Activated naive CD4-positive, alpha-beta T cell treated with anti-CD3 and anti-CD28 coated beads, Interleukin-2, amount 50 U/mL, for 24 hours (primary cell): ENCODE measurements at regions not wholly inside any gene's neighbourhood (a gene's known extent, or its start where the extent isn't known, plus 50 kb on each side); places are given as distances from the start of the nearest gene placed in this dataset.
"Not testable (repeated sequence)": the region's sequence is repeated elsewhere in the genome, so short reads cannot be mapped to it uniquely, and the experiment has no call there.

Experiments
- H3K27ac Mint-ChIP-seq: one replicate; pipeline ENCODE4 v1.8.0; 2021; ENCODE audit warnings: mild to moderate bottlenecking, mixed read lengths
- H3K27me3 Mint-ChIP-seq: one replicate; pipeline ENCODE4 v1.8.0; 2021; ENCODE audit warnings: mixed read lengths
- H3K36me3 Mint-ChIP-seq: one replicate; pipeline ENCODE4 v1.8.0; 2021; ENCODE audit warnings: mixed read lengths
- H3K4me1 Mint-ChIP-seq: one replicate; pipeline ENCODE4 v1.8.0; 2021; ENCODE audit warnings: mixed read lengths
- H3K4me3 Mint-ChIP-seq: one replicate; pipeline ENCODE4 v1.8.0; 2021; ENCODE audit warnings: mild to moderate bottlenecking, mixed read lengths
- H3K9me3 Mint-ChIP-seq: one replicate; pipeline ENCODE4 v1.8.0; 2021; ENCODE audit warnings: mixed read lengths

GRCh38 chr3:18185624-18186023, 239.5 kb downstream of the SATB1 start:
- no peaks in the 10 kb centered on the region for H3K36me3 Mint-ChIP-seq
- no peak overlapping the region for H3K4me3 Mint-ChIP-seq
- no peaks in the 10 kb centered on the region for H3K4me1 Mint-ChIP-seq
- peaks cover 4% of the 10 kb centered on the region for H3K9me3 Mint-ChIP-seq
- H3K27ac Mint-ChIP-seq, result no peak overlapping the region
- peaks cover 4% of the 10 kb centered on the region for H3K27me3 Mint-ChIP-seq

GRCh38 chr3:18182923-18183322, 242.2 kb downstream of the SATB1 start:
- H3K36me3 Mint-ChIP-seq, H3K9me3 Mint-ChIP-seq, H3K4me1 Mint-ChIP-seq, H3K4me3 Mint-ChIP-seq, H3K27ac Mint-ChIP-seq, H3K27me3 Mint-ChIP-seq: not testable (repeated sequence)

- Mint-ChIP-seq H3K9me3 (peaks cover 4% of the 10 kb centered on the region), H3K36me3 (no peaks in the 10 kb centered on the region), H3K27me3 (no peaks in the 10 kb centered on the region), H3K4me1 (no peaks in the 10 kb centered on the region), H3K27ac (no peak overlapping the region), H3K4me3 (no peak overlapping the region)
Measured at GRCh38 chr3:18179521-18179920, 245.6 kb downstream of the SATB1 start.

DNA sequence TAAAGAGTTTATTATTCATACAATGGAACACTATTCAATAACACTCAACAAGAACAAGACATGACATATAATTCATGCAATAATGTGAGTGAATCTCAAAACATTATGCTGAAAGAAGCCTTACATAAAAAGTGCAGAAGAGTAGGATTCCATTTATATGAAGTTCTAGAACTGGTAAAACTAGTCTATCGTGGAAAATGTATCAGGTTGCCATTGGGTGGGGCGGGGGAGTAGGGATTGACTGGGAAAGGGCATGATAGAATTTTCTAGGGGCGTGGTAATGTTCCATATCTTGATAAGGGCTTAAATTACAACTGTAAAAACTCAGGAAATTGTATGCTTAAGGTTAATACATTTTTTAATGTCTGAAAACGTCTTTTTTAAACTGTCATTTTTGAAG, 247.9 kb downstream of the SATB1 start:
- Mint-ChIP-seq H3K27ac (no peak overlapping the region), H3K9me3 (no peaks in the 10 kb centered on the region), H3K4me1 (no peaks in the 10 kb centered on the region), H3K27me3 (no peaks in the 10 kb centered on the region), H3K4me3 (no peak overlapping the region), H3K36me3 (no peaks in the 10 kb centered on the region)

- not testable (repeated sequence) for H3K4me1 Mint-ChIP-seq, H3K9me3 Mint-ChIP-seq, H3K4me3 Mint-ChIP-seq, H3K27me3 Mint-ChIP-seq, H3K36me3 Mint-ChIP-seq, H3K27ac Mint-ChIP-seq
Measured at GRCh38 chr3:18173891-18174290, 251.2 kb downstream of the SATB1 start.

- H3K27me3 Mint-ChIP-seq, result peaks cover 3% of the 10 kb centered on the region
- H3K27ac Mint-ChIP-seq, result no peak overlapping the region
- no peaks in the 10 kb centered on the region for H3K4me1 Mint-ChIP-seq
- H3K9me3 Mint-ChIP-seq, result no peaks in the 10 kb centered on the region
- no peaks in the 10 kb centered on the region for H3K36me3 Mint-ChIP-seq
- no peak overlapping the region for H3K4me3 Mint-ChIP-seq
Measured at GRCh38 chr3:18159681-18160080, 265.5 kb downstream of the SATB1 start.

DNA sequence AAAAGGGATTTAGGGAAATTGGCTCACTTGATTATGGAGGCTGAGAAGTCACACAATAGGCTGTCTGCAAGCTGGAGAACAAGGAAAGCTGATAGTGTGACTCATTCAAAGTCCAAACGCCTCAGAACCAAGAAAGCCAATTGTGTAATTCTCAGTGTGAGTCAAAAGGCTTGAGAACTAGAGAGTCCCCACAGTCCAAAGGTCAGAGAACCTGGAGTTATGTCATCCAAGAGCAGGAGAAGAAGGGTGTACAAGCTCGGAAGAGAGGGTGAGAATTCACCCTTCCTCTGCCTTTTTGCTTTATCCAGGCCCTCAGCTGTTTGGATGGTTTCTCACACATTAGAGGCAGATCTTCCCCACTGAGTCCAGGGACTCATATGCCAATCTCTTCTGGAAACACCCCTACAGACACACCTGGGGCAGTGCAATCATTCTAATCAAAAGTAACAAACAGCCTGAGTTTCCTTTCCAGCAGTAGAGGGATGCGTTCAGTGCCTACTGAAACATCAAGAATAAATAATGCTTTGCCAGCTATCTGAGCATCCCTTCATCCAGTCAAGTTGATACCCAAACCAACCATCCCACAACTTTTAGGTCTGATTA, 271.5 kb downstream of the SATB1 start:
- H3K9me3 Mint-ChIP-seq, result no peaks in the 10 kb centered on the region
- no peak overlapping the region for H3K4me3 Mint-ChIP-seq
- no peaks in the 10 kb centered on the region for H3K36me3 Mint-ChIP-seq
- H3K27me3 Mint-ChIP-seq, result peaks cover 4% of the 10 kb centered on the region
- H3K27ac Mint-ChIP-seq, result no peak overlapping the region
- H3K4me1 Mint-ChIP-seq, result no peaks in the 10 kb centered on the region

DNA sequence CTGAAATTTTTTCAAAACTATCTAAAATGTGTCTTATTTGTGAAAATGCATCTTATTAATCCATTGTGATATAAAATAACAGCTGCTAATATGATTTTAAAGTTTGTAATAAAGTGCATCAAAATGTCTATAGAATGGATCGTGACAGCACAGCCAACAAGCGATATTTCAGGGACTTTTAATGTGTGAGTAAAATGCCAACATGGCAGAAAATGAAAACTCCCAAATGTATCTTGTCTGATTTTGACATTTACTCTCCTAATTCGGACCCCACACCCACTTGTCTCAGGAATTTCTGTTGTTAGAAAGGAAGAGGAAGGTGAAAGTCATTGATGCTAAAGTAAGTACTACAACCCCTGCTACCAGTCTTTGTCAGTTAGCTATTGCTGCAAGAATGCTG, 273.9 kb downstream of the SATB1 start:
- Mint-ChIP-seq H3K9me3 (no peaks in the 10 kb centered on the region), H3K27ac (no peak overlapping the region), H3K27me3 (peaks cover 1% of the 10 kb centered on the region), H3K4me3 (no peak overlapping the region), H3K4me1 (no peaks in the 10 kb centered on the region), H3K36me3 (no peaks in the 10 kb centered on the region)

- peaks cover 1% of the 10 kb centered on the region for H3K27me3 Mint-ChIP-seq
- H3K4me3 Mint-ChIP-seq, result no peak overlapping the region
- H3K36me3 Mint-ChIP-seq, result no peaks in the 10 kb centered on the region
- no peaks in the 10 kb centered on the region for H3K4me1 Mint-ChIP-seq
- no peak overlapping the region for H3K27ac Mint-ChIP-seq
- no peaks in the 10 kb centered on the region for H3K9me3 Mint-ChIP-seq
Measured at GRCh38 chr3:18149935-18150334, 275.2 kb downstream of the SATB1 start.

DNA sequence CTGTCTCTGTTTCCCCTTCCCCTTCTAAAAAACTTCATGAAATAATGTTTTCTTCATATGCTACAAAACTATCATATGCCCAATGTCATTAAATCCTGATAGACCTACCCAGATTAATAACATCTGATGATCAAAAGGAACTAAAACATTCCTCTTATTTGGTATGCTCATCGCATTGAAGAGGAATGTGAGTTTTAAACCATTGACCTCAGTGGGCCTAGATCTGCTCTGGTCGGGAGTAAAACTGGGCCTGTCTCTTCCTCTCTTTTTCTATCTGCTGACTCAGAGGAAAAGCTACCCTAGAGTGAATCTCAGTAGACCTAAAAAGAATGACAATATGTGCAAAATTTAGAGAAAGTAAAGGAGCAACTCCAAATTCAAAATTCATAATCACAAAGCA, 275.8 kb downstream of the SATB1 start:
- H3K4me1 Mint-ChIP-seq, result no peaks in the 10 kb centered on the region
- no peaks in the 10 kb centered on the region for H3K9me3 Mint-ChIP-seq
- no peaks in the 10 kb centered on the region for H3K36me3 Mint-ChIP-seq
- no peak overlapping the region for H3K27ac Mint-ChIP-seq
- H3K27me3 Mint-ChIP-seq, result peaks cover 1% of the 10 kb centered on the region
- no peak overlapping the region for H3K4me3 Mint-ChIP-seq

GRCh38 chr3:18144571-18144970, 280.6 kb downstream of the SATB1 start:
- Mint-ChIP-seq H3K4me1 (no peaks in the 10 kb centered on the region), H3K9me3 (no peaks in the 10 kb centered on the region), H3K27me3 (peaks cover 1% of the 10 kb centered on the region), H3K36me3 (no peaks in the 10 kb centered on the region), H3K4me3 (no peak overlapping the region), H3K27ac (no peak overlapping the region)

DNA sequence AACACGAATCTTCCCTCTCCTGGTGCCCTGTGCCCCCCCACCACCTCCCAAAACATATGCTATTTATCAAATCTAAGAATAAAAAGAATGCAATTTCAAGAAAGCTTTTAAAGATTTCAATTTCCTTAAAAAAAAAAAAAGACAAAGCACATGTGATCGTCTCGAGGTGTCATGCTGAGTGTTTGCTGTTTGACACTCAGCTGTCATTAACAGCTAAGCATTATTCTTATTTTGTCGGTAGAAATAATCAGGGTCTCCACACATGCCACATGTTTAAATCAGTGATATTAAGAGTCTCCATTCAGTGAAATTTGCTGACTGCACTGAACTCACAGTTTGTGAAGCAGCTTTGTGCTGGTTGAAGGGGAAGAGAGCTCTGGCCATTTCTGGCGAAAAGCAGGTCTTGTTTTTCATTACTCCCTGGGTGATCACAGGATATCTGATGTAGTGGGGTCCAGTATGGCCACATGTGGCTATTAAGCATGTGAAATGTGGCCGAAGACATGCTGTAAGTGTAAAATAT, 281.8 kb downstream of the SATB1 start:
- Mint-ChIP-seq H3K9me3 (no peaks in the 10 kb centered on the region), H3K4me3 (no peak overlapping the region), H3K36me3 (no peaks in the 10 kb centered on the region), H3K27ac (no peak overlapping the region), H3K27me3 (no peaks in the 10 kb centered on the region), H3K4me1 (no peaks in the 10 kb centered on the region)

GRCh38 chr3:18137958-18138357, 287.2 kb downstream of the SATB1 start:
- Mint-ChIP-seq H3K4me1 (no peaks in the 10 kb centered on the region), H3K36me3 (no peaks in the 10 kb centered on the region), H3K27me3 (no peaks in the 10 kb centered on the region), H3K27ac (no peak overlapping the region), H3K9me3 (no peaks in the 10 kb centered on the region), H3K4me3 (no peak overlapping the region)

GRCh38 chr3:18135060-18135814, 289.9 kb downstream of the SATB1 start:
- Mint-ChIP-seq H3K27ac (no peak overlapping the region), H3K27me3 (no peaks in the 10 kb centered on the region), H3K36me3 (no peaks in the 10 kb centered on the region), H3K4me1 (no peaks in the 10 kb centered on the region), H3K9me3 (no peaks in the 10 kb centered on the region), H3K4me3 (no peak overlapping the region)

DNA sequence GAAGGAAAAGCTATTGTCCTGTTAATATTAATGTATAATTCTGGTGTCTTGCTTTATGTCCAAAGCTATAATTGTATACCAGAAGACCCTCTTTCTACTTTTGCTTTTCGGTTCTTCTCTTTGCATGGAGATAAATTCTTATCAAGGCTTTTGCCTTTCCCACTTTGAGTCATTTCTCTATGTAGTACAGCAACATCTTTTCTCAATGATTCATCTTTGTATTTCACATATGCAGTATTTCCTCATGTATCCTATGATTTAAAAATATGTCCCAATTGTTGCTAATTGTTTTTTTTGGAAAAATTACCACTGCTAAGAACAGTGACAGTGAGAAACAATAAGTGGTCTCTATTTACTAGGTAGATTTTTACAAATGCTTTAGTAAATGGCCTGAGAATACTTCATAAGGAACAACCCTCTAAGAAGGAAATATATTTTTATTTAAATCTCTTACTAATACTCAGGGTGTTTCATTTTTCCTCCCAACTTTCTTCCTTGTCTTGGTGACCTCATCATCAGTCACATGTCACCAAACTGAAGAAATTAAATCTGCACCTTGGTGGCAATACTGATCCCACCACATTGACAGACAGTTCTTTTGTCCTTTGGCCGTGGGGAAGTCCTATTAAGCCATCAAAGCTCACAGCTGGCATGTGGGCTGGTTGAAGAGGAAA, 290.6 kb downstream of the SATB1 start:
- H3K36me3 Mint-ChIP-seq, result no peaks in the 10 kb centered on the region
- no peaks in the 10 kb centered on the region for H3K9me3 Mint-ChIP-seq
- H3K27me3 Mint-ChIP-seq, result no peaks in the 10 kb centered on the region
- no peaks in the 10 kb centered on the region for H3K4me1 Mint-ChIP-seq
- H3K4me3 Mint-ChIP-seq, result no peak overlapping the region
- H3K27ac Mint-ChIP-seq, result no peak overlapping the region

- Mint-ChIP-seq H3K9me3 (no peaks in the 10 kb centered on the region), H3K27ac (no peak overlapping the region), H3K36me3 (no peaks in the 10 kb centered on the region), H3K27me3 (no peaks in the 10 kb centered on the region), H3K4me1 (no peaks in the 10 kb centered on the region), H3K4me3 (no peak overlapping the region)
Measured at GRCh38 chr3:18132991-18133390, 292.1 kb downstream of the SATB1 start.
